Lung (tissue), 11 donors: ENCODE measurements at regions not wholly inside any gene's neighbourhood (a gene's known extent, or its start where the extent isn't known, plus 50 kb on each side); places are given as distances from the start of the nearest gene placed in this dataset.
"Not testable (repeated sequence)": the region's sequence is repeated elsewhere in the genome, so short reads cannot be mapped to it uniquely, and the experiment has no call there.

Experiments used
- ATAC-seq: fragments of 200-7000 bp; cut with Tn5 transposase; one replicate; pipeline ENCODE4 v1.9.1; 2020; ENCODE audit warnings: moderate number of reproducible peaks; ENCODE audit not compliant: insufficient read depth, low FRiP score
- DNase-seq, 3 donors: peaks; one replicate each; pipeline ENCODE4 v3.0.0-alpha.2; 2013 to 2017
- H3K27ac ChIP-seq, 2 donors: one replicate each; pipeline ENCODE4 v1.5.1; 2013; ENCODE audit warnings: mild to moderate bottlenecking in 2 of 2, moderate library complexity in 2 of 2, control low read depth in 1 of 2, inconsistent platforms in 1 of 2, low read depth in 1 of 2, low read length in 1 of 2
- H3K27me3 ChIP-seq, 3 donors: one replicate each; pipeline ENCODE4 v1.5.1; 2013; ENCODE audit warnings: low read length in 2 of 3; ENCODE audit not compliant: control insufficient read depth in 3 of 3, insufficient read depth in 3 of 3
- H3K36me3 ChIP-seq, 4 donors: one replicate each; pipeline ENCODE4 v1.5.1; 2013; ENCODE audit warnings: low read length in 4 of 4, mild to moderate bottlenecking in 1 of 4, moderate library complexity in 1 of 4; ENCODE audit not compliant: control insufficient read depth in 4 of 4, insufficient read depth in 4 of 4
- H3K4me1 ChIP-seq, 5 donors: one replicate each; pipeline ENCODE4 v1.5.1; 2013; ENCODE audit warnings: low read length in 5 of 5, mild to moderate bottlenecking in 2 of 5, moderate library complexity in 1 of 5; ENCODE audit not compliant: control insufficient read depth in 5 of 5, insufficient read depth in 5 of 5
- H3K4me3 ChIP-seq: one replicate; pipeline ENCODE4 v1.5.1; 2013; ENCODE audit warnings: mild to moderate bottlenecking, control low read depth, moderate library complexity
- H3K9ac ChIP-seq, 2 donors: one replicate each; pipeline ENCODE4 v1.5.1; 2013; ENCODE audit warnings: low read length in 2 of 2, control low read depth in 1 of 2; ENCODE audit not compliant: insufficient read depth in 1 of 2
- H3K9me3 ChIP-seq, 4 donors: one replicate each; pipeline ENCODE4 v1.5.1; 2013; ENCODE audit warnings: low read length in 3 of 4, mild to moderate bottlenecking in 1 of 4, moderate library complexity in 1 of 4; ENCODE audit not compliant: control insufficient read depth in 4 of 4, insufficient read depth in 3 of 4
- WGBS, 2 donors: extraction: QIAGEN DNeasy Blood & Tissue Kit; methylation state at CpG; one replicate each; pipeline ENCODE4 v1.1.7; 2013; 5-methylcytosine and 5-hydroxymethylcytosine counted together
- TF ChIP-seq, protein P1 (sequence below): IDR thresholded peaks from 2 replicates; pipeline ENCODE4 v1.5.1; 2012; ENCODE audit warnings: mild to moderate bottlenecking; ENCODE audit errors: control extremely low read depth, extremely low read depth
- donor health status: control.
- donor health status: control.
- donor health status: Bipolar disorder and iron deficiency.
- donor health status: healthy.
- donor health status: DM: yes; HTN: yes; CAD: no.

DNA sequence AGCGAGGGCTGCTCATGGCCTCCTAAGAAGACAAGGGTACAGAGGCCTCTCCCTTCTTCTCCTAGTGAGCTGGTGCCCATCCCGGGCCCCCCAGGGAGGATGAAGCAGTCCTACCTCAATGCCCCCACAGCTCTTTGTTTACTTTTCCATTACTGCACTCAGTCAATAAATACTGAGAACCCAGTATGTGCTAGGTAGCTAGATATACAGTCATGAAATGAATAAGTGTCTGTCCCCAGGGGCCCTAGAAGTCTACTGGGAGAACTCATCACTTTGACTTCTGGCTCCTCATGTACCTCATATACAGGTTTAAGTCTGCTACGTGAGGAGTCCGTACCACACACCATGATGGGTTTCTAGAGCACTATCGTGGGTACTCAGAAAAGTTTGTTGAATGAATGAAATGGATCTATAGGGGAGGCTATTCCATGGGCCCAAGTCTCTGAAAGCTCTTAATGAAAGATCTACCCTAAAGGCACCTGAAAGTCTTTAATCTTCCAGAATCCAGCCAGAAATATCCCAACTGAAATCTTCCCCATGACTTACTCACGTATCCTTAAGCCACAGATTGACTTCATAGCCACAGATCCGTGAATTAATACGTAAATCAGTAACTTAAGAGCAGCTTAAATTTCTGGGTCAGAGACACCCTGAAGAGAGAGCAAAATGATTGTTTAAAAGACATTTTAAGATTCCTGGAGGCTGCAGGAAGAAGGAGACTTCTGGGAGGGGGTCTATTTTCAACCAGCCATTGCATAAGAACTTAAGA, 51.6 kb upstream of the POMP start:
- no peak overlapping the region for H3K9ac ChIP-seq
- DNase-seq (no peak), ATAC-seq (no peak)
- no peak overlapping the region for H3K4me3 ChIP-seq
- TF ChIP-seq, protein P1, sequence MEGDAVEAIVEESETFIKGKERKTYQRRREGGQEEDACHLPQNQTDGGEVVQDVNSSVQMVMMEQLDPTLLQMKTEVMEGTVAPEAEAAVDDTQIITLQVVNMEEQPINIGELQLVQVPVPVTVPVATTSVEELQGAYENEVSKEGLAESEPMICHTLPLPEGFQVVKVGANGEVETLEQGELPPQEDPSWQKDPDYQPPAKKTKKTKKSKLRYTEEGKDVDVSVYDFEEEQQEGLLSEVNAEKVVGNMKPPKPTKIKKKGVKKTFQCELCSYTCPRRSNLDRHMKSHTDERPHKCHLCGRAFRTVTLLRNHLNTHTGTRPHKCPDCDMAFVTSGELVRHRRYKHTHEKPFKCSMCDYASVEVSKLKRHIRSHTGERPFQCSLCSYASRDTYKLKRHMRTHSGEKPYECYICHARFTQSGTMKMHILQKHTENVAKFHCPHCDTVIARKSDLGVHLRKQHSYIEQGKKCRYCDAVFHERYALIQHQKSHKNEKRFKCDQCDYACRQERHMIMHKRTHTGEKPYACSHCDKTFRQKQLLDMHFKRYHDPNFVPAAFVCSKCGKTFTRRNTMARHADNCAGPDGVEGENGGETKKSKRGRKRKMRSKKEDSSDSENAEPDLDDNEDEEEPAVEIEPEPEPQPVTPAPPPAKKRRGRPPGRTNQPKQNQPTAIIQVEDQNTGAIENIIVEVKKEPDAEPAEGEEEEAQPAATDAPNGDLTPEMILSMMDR, result no peak
- no peaks in the 10 kb centered on the region for H3K27me3 ChIP-seq
- H3K36me3 ChIP-seq, result no peaks in the 10 kb centered on the region
- no peaks in the 10 kb centered on the region for H3K9me3 ChIP-seq
- no peaks in the 10 kb centered on the region for H3K4me1 ChIP-seq
- H3K27ac ChIP-seq, result no peak overlapping the region
- WGBS, 2 donors, result 87 to 94% methylated on average over 8 of the region's 8 CpGs

DNA sequence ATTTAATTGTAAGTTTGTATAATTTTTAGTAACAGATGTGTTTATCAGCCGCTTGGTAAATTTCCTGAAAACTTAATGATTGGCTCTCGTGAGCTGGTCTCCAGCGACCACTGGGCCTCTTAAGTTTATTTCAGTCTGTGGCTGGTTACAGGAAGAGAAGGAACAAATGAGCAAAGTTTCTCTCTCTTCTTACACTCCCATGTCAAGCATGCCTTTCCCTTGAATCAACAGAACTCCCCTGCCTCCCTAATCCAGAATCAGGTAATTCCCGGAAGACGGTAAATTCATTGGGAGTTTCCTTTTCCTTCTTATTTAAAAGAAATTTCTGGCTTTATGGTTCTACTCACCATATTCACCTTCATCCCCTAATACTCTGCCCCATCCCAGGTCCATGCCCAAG, 52.5 kb upstream of the POMP start:
- Histone ChIP-seq H3K9ac (no peak overlapping the region), H3K9me3 (no peaks in the 10 kb centered on the region), H3K27ac (no peak overlapping the region), H3K27me3 (no peaks in the 10 kb centered on the region), H3K36me3 (no peaks in the 10 kb centered on the region), H3K4me1 (no peaks in the 10 kb centered on the region), H3K4me3 (no peak overlapping the region)
- TF ChIP-seq, protein P1, result no peak
- DNase-seq (no peak), ATAC-seq (no peak)
- WGBS, 2 donors, result 79 to 91% methylated on average over 5 of the region's 5 CpGs

- WGBS, 2 donors, result 72 to 87% methylated on average over 2 of the region's 3 CpGs
- not testable (repeated sequence) for H3K4me3 ChIP-seq, H3K9me3 ChIP-seq, H3K27me3 ChIP-seq, H3K36me3 ChIP-seq, DNase-seq, ATAC-seq, H3K27ac ChIP-seq, H3K4me1 ChIP-seq, H3K9ac ChIP-seq
Measured at GRCh38 chr13:28605147-28605546, 53.8 kb upstream of the POMP start.

DNA sequence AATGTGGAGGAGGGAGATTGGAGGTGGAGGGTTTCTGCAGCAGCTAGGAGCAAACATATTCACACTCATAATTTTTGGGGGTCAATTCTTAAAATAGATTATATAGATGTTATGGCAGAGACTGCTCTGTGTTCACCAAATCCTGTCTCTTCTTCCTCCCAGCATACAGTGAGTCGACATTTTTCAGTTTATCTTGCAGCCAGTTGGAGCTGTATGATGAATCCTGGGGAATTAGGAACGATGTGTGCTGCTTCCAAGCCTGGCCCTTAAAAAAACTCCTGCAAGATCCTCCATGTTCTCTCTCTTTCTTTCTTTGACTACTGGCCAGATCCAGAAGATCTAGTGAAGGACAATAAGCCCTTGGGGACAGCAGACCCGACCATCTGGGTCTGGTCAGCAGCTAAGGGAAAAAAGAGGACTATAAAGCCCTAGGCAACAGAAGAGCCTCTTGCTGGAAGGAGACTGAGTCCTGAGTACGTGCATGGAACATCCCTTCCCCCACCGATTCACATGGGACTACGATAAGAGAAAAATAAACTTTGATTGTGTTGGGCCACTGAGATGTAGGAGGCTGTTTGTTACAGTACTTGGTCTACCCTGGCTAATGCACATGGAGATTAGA, 55.8 kb upstream of the POMP start:
- H3K27me3 ChIP-seq, result no peaks in the 10 kb centered on the region
- no peaks in the 10 kb centered on the region for H3K36me3 ChIP-seq
- no peak overlapping the region for H3K4me3 ChIP-seq
- WGBS, 2 donors, result 76 to 77% methylated on average over 6 of the region's 6 CpGs
- ATAC-seq (no peak), DNase-seq (no peak)
- peaks cover 0 to 4% (median 0%) of the 10 kb centered on the region in 4 donors for H3K9me3 ChIP-seq
- H3K4me1 ChIP-seq, result no peaks in the 10 kb centered on the region
- H3K27ac ChIP-seq, result no peak overlapping the region
- TF ChIP-seq, protein P1, result no peak
- no peak overlapping the region for H3K9ac ChIP-seq
